Natural killer cell treated with Interleukin-12 subunit alpha and Interleukin-12 subunit beta and Interleukin-15 and Interleukin-18, amount 100 ng/mL, for 72 hours (primary cell): ENCODE measurements at regions not wholly inside any gene's neighbourhood (a gene's known extent, or its start where the extent isn't known, plus 50 kb on each side); places are given as distances from the start of the nearest gene placed in this dataset.

Source experiments
- ATAC-seq, 2 donors: fragments of 150-1000 bp; cut with Tn5 transposase in 1 of 2; sonication (Bioruptor Pico), chemical (Tn5 transposase) in 1 of 2; 2 replicates each; pipeline ENCODE4 v1.10.0; 2021
- DNase-seq: peaks from one replicate; pipeline ENCODE4 v3.0.0; 2022; ENCODE audit warnings: low spot score
- H3K27ac Mint-ChIP-seq, 2 donors: 1 replicate in 1 of 2; 2 replicates in 1 of 2; pipeline ENCODE4 v1.8.0; 2022; ENCODE audit warnings: mixed read lengths in 2 of 2, mild to moderate bottlenecking in 1 of 2, moderate library complexity in 1 of 2
- H3K27me3 Mint-ChIP-seq, 2 donors: 1 replicate in 1 of 2; 2 replicates in 1 of 2; pipeline ENCODE4 v1.8.0; 2022; ENCODE audit warnings: mixed read lengths in 2 of 2
- H3K36me3 Mint-ChIP-seq: one replicate; pipeline ENCODE4 v1.8.0; 2022; ENCODE audit warnings: mixed read lengths
- H3K4me1 Mint-ChIP-seq, 2 donors: 1 replicate in 1 of 2; 2 replicates in 1 of 2; pipeline ENCODE4 v1.8.0; 2022; ENCODE audit warnings: low read depth in 2 of 2, mixed read lengths in 2 of 2, mild to moderate bottlenecking in 1 of 2
- H3K4me3 Mint-ChIP-seq: one replicate; pipeline ENCODE4 v1.8.0; 2022; ENCODE audit warnings: mixed read lengths
- H3K9me3 Mint-ChIP-seq: 2 replicates; pipeline ENCODE4 v1.8.0; 2022; ENCODE audit warnings: mixed read lengths

- H3K27me3 Mint-ChIP-seq: no peaks in the 10 kb centered on the region
- ATAC-seq (no peak), DNase-seq (no peak)
- no peaks in the 10 kb centered on the region for H3K36me3 Mint-ChIP-seq
- no peaks in the 10 kb centered on the region for H3K9me3 Mint-ChIP-seq
- H3K4me1 Mint-ChIP-seq: no peaks in the 10 kb centered on the region
- H3K27ac Mint-ChIP-seq: no peak overlapping the region
- no peak overlapping the region for H3K4me3 Mint-ChIP-seq
Measured at GRCh38 chr20:11047559-11047958, 373.8 kb upstream of the JAG1 start.

GRCh38 chr20:11048739-11049138 lies 374.9 kb upstream of the JAG1 start:
- no peaks in the 10 kb centered on the region for H3K36me3 Mint-ChIP-seq
- no peaks in the 10 kb centered on the region for H3K4me1 Mint-ChIP-seq
- H3K4me3 Mint-ChIP-seq: no peak overlapping the region
- H3K9me3 Mint-ChIP-seq: no peaks in the 10 kb centered on the region
- no peak overlapping the region for H3K27ac Mint-ChIP-seq
- H3K27me3 Mint-ChIP-seq: no peaks in the 10 kb centered on the region
- no peak for ATAC-seq
- DNase-seq: no peak

GRCh38 chr20:11050350-11050749 lies 376.6 kb upstream of the JAG1 start:
- ATAC-seq: no peak
- H3K4me1 Mint-ChIP-seq: no peaks in the 10 kb centered on the region
- no peak overlapping the region for H3K4me3 Mint-ChIP-seq
- H3K9me3 Mint-ChIP-seq: no peaks in the 10 kb centered on the region
- no peaks in the 10 kb centered on the region for H3K27me3 Mint-ChIP-seq
- no peak for DNase-seq
- no peak overlapping the region for H3K27ac Mint-ChIP-seq
- H3K36me3 Mint-ChIP-seq: no peaks in the 10 kb centered on the region

- no peaks in the 10 kb centered on the region for H3K9me3 Mint-ChIP-seq
- ATAC-seq (no peak), DNase-seq (no peak)
- no peaks in the 10 kb centered on the region for H3K4me1 Mint-ChIP-seq
- no peak overlapping the region for H3K4me3 Mint-ChIP-seq
- H3K36me3 Mint-ChIP-seq: no peaks in the 10 kb centered on the region
- no peak overlapping the region for H3K27ac Mint-ChIP-seq
- no peaks in the 10 kb centered on the region for H3K27me3 Mint-ChIP-seq
Measured at GRCh38 chr20:11051136-11051535, 377.3 kb upstream of the JAG1 start.

- DNase-seq (no peak), ATAC-seq (no peak)
- Mint-ChIP-seq H3K4me1 (no peaks in the 10 kb centered on the region), H3K9me3 (no peaks in the 10 kb centered on the region), H3K27me3 (no peaks in the 10 kb centered on the region), H3K4me3 (no peak overlapping the region), H3K36me3 (no peaks in the 10 kb centered on the region), H3K27ac (no peak overlapping the region)
Measured at GRCh38 chr20:11053310-11053709, 379.5 kb upstream of the JAG1 start.

GRCh38 chr20:11054266-11054993 lies 380.6 kb upstream of the JAG1 start:
- no peak for ATAC-seq
- DNase-seq: no peak
- Mint-ChIP-seq H3K4me1 (no peaks in the 10 kb centered on the region), H3K9me3 (no peaks in the 10 kb centered on the region), H3K36me3 (no peaks in the 10 kb centered on the region), H3K27ac (no peak overlapping the region), H3K27me3 (no peaks in the 10 kb centered on the region), H3K4me3 (no peak overlapping the region)

- Mint-ChIP-seq H3K4me3 (no peak overlapping the region), H3K9me3 (no peaks in the 10 kb centered on the region), H3K36me3 (no peaks in the 10 kb centered on the region), H3K27ac (no peak overlapping the region), H3K27me3 (no peaks in the 10 kb centered on the region), H3K4me1 (no peaks in the 10 kb centered on the region)
- no peak for ATAC-seq
- no peak for DNase-seq
Measured at GRCh38 chr20:11056414-11056813, 382.6 kb upstream of the JAG1 start.

GRCh38 chr20:11057624-11058023 lies 383.8 kb upstream of the JAG1 start:
- no peak for ATAC-seq
- Mint-ChIP-seq H3K36me3 (no peaks in the 10 kb centered on the region), H3K27me3 (no peaks in the 10 kb centered on the region), H3K4me3 (no peak overlapping the region), H3K27ac (no peak overlapping the region), H3K4me1 (no peaks in the 10 kb centered on the region), H3K9me3 (no peaks in the 10 kb centered on the region)
- no peak for DNase-seq

- Mint-ChIP-seq H3K9me3 (no peaks in the 10 kb centered on the region), H3K4me1 (no peaks in the 10 kb centered on the region), H3K27ac (no peak overlapping the region), H3K27me3 (no peaks in the 10 kb centered on the region), H3K36me3 (no peaks in the 10 kb centered on the region), H3K4me3 (no peak overlapping the region)
- ATAC-seq (no peak), DNase-seq (no peak)
Measured at GRCh38 chr20:11059659-11060058, 385.9 kb upstream of the JAG1 start.

GRCh38 chr20:11060423-11061185 lies 386.8 kb upstream of the JAG1 start:
- no peak for ATAC-seq
- H3K36me3 Mint-ChIP-seq: no peaks in the 10 kb centered on the region
- H3K27ac Mint-ChIP-seq: no peak overlapping the region
- H3K27me3 Mint-ChIP-seq: no peaks in the 10 kb centered on the region
- H3K4me3 Mint-ChIP-seq: no peak overlapping the region
- H3K9me3 Mint-ChIP-seq: no peaks in the 10 kb centered on the region
- DNase-seq: no peak
- H3K4me1 Mint-ChIP-seq: no peaks in the 10 kb centered on the region

- Mint-ChIP-seq H3K27ac (no peak overlapping the region), H3K4me1 (no peaks in the 10 kb centered on the region), H3K4me3 (no peak overlapping the region), H3K36me3 (no peaks in the 10 kb centered on the region), H3K27me3 (no peaks in the 10 kb centered on the region), H3K9me3 (no peaks in the 10 kb centered on the region)
- ATAC-seq (no peak), DNase-seq (no peak)
Measured at GRCh38 chr20:11063444-11063843, 389.6 kb upstream of the JAG1 start.

- Mint-ChIP-seq H3K27me3 (no peaks in the 10 kb centered on the region), H3K4me1 (no peaks in the 10 kb centered on the region), H3K4me3 (no peak overlapping the region), H3K9me3 (peaks cover 2% of the 10 kb centered on the region), H3K36me3 (no peaks in the 10 kb centered on the region), H3K27ac (no peak overlapping the region)
- ATAC-seq: no peak
- DNase-seq: no peak
Measured at GRCh38 chr20:11064946-11065345, 391.1 kb upstream of the JAG1 start.

GRCh38 chr20:11067359-11067758 lies 393.6 kb upstream of the JAG1 start:
- ATAC-seq (no peak), DNase-seq (no peak)
- H3K4me3 Mint-ChIP-seq: no peak overlapping the region
- H3K27ac Mint-ChIP-seq: no peak overlapping the region
- peaks cover 3% of the 10 kb centered on the region for H3K9me3 Mint-ChIP-seq
- no peaks in the 10 kb centered on the region for H3K27me3 Mint-ChIP-seq
- no peaks in the 10 kb centered on the region for H3K36me3 Mint-ChIP-seq
- H3K4me1 Mint-ChIP-seq: no peaks in the 10 kb centered on the region

GRCh38 chr20:11072982-11073381 lies 399.2 kb upstream of the JAG1 start:
- Mint-ChIP-seq H3K27ac (no peak overlapping the region), H3K27me3 (no peaks in the 10 kb centered on the region), H3K4me1 (no peaks in the 10 kb centered on the region), H3K9me3 (peaks cover 8% of the 10 kb centered on the region), H3K4me3 (no peak overlapping the region), H3K36me3 (no peaks in the 10 kb centered on the region)
- DNase-seq: no peak
- ATAC-seq: no peak
